H9 (cell line): ENCODE measurements at regions not wholly inside any gene's neighbourhood (a gene's known extent, or its start where the extent isn't known, plus 50 kb on each side); places are given as distances from the start of the nearest gene placed in this dataset.

Source experiments
- DNase-seq: peaks from one replicate; pipeline ENCODE4 v3.0.0-alpha.2; 2017
- H2AFZ ChIP-seq: one replicate; pipeline ENCODE4 v1.6.1; 2013; ENCODE audit warnings: mild to moderate bottlenecking, low read length, control low read depth, moderate library complexity
- H2AK5ac ChIP-seq: 2 replicates; pipeline ENCODE4 v1.6.1; 2013; ENCODE audit warnings: low read length, control low read depth, mixed read lengths; ENCODE audit not compliant: insufficient read length
- H2BK120ac ChIP-seq: one replicate; pipeline ENCODE4 v1.6.1; 2013; ENCODE audit warnings: low read depth, mild to moderate bottlenecking, low read length, control low read depth, inconsistent platforms; ENCODE audit not compliant: poor library complexity, severe bottlenecking
- H2BK12ac ChIP-seq: 2 replicates; pipeline ENCODE4 v1.6.1; 2013; ENCODE audit warnings: low read length, control low read depth, mixed read lengths, low read depth; ENCODE audit not compliant: insufficient read length
- H2BK15ac ChIP-seq: 2 replicates; pipeline ENCODE4 v1.6.1; 2013; ENCODE audit warnings: low read depth, low read length, control low read depth
- H2BK20ac ChIP-seq: one replicate; pipeline ENCODE4 v1.6.1; 2013; ENCODE audit warnings: low read depth, mild to moderate bottlenecking, low read length, control low read depth, inconsistent platforms; ENCODE audit not compliant: poor library complexity, severe bottlenecking
- H2BK5ac ChIP-seq: 2 replicates; pipeline ENCODE4 v1.6.1; 2013; ENCODE audit warnings: low read length, control low read depth, mixed read lengths; ENCODE audit not compliant: insufficient read length
- H3K14ac ChIP-seq: 2 replicates; pipeline ENCODE4 v1.6.1; 2013; ENCODE audit warnings: low read length, control low read depth; ENCODE audit not compliant: insufficient read depth
- H3K18ac ChIP-seq: 2 replicates; pipeline ENCODE4 v1.6.1; 2013; ENCODE audit warnings: low read depth, mild to moderate bottlenecking, mixed read lengths, low read length, control low read depth; ENCODE audit not compliant: insufficient read length
- H3K23ac ChIP-seq: 2 replicates; pipeline ENCODE4 v1.6.1; 2013; ENCODE audit warnings: low read length, control low read depth, mixed read lengths, low read depth; ENCODE audit not compliant: insufficient read length
- H3K23me2 ChIP-seq: 2 replicates; pipeline ENCODE4 v1.6.1; 2013; ENCODE audit warnings: low read depth, mild to moderate bottlenecking, mixed read lengths, low read length, control low read depth; ENCODE audit not compliant: insufficient read length, poor library complexity, severe bottlenecking
- H3K27ac ChIP-seq: 2 replicates; pipeline ENCODE4 v1.5.1; 2013; ENCODE audit warnings: low read length, control low read depth, mixed read lengths, low read depth; ENCODE audit not compliant: insufficient read length
- H3K27me3 ChIP-seq: 2 replicates; pipeline ENCODE4 v1.6.1; 2013; ENCODE audit warnings: low read length, control low read depth, inconsistent platforms; ENCODE audit not compliant: insufficient read depth
- H3K4ac ChIP-seq: 2 replicates; pipeline ENCODE4 v1.6.1; 2013; ENCODE audit warnings: low read depth, mild to moderate bottlenecking, control low read depth, inconsistent platforms, low read length, moderate library complexity
- H3K4me1 ChIP-seq: 2 replicates; pipeline ENCODE4 v1.6.1; 2013; ENCODE audit warnings: low read length, control low read depth, inconsistent platforms; ENCODE audit not compliant: insufficient read depth
- H3K4me2 ChIP-seq: 2 replicates; pipeline ENCODE4 v1.6.1; 2013; ENCODE audit warnings: low read length, control low read depth, mixed read lengths; ENCODE audit not compliant: insufficient read length, insufficient read depth
- H3K56ac ChIP-seq: 2 replicates; pipeline ENCODE4 v1.6.1; 2013; ENCODE audit warnings: low read depth, mild to moderate bottlenecking, mixed read lengths, low read length, control low read depth; ENCODE audit not compliant: insufficient read length
- H3K79me1 ChIP-seq: 2 replicates; pipeline ENCODE4 v1.6.1; 2013; ENCODE audit warnings: low read depth, mild to moderate bottlenecking, moderate library complexity, low read length, control low read depth, inconsistent platforms; ENCODE audit not compliant: insufficient read depth, poor library complexity, severe bottlenecking
- H3K79me2 ChIP-seq: 2 replicates; pipeline ENCODE4 v1.6.1; 2013; ENCODE audit warnings: low read length, control low read depth, inconsistent platforms; ENCODE audit not compliant: insufficient read depth
- H3K9ac ChIP-seq: 2 replicates; pipeline ENCODE4 v1.6.1; 2013; ENCODE audit warnings: low read length, control low read depth, mixed read lengths; ENCODE audit not compliant: insufficient read length; ENCODE audit errors: extremely low read depth
- H3K9me3 ChIP-seq: one replicate; pipeline ENCODE4 v1.6.1; 2013; ENCODE audit warnings: low read depth, low read length, inconsistent platforms; ENCODE audit not compliant: control insufficient read depth
- H3T11ph ChIP-seq: one replicate; pipeline ENCODE4 v1.6.1; 2013; ENCODE audit warnings: mild to moderate bottlenecking, low read length, control low read depth, inconsistent platforms
- H4K20me1 ChIP-seq: one replicate; pipeline ENCODE4 v1.6.1; 2013; ENCODE audit not compliant: control insufficient read depth, insufficient read length, insufficient read depth
- H4K5ac ChIP-seq: 2 replicates; pipeline ENCODE4 v1.6.1; 2013; ENCODE audit warnings: low read depth, mild to moderate bottlenecking, mixed read lengths, low read length, control low read depth; ENCODE audit not compliant: insufficient read length
- H4K8ac ChIP-seq: replicated peaks from 2 replicates; pipeline ENCODE4 v1.6.1; 2013; ENCODE audit warnings: low read length, control low read depth, mixed read lengths, low read depth; ENCODE audit not compliant: insufficient read length
- H4K91ac ChIP-seq: 2 replicates; pipeline ENCODE4 v1.6.1; 2013; ENCODE audit warnings: low read depth, mild to moderate bottlenecking, moderate library complexity, mixed read lengths, low read length, control low read depth; ENCODE audit not compliant: insufficient read length
- H3K27ac Mint-ChIP-seq, 3 experiments: 2 replicates in 2 of 3; 3 replicates in 1 of 3; pipeline ENCODE4 v1.8.0; 2020 to 2021; ENCODE audit warnings: mixed read lengths in 3 of 3, mild to moderate bottlenecking in 1 of 3, moderate library complexity in 1 of 3
- H3K27me3 Mint-ChIP-seq: 2 replicates; pipeline ENCODE4 v1.8.0; 2021; ENCODE audit warnings: low read depth, mild to moderate bottlenecking, moderate library complexity, mixed read lengths
- H3K36me3 Mint-ChIP-seq, 3 experiments: 2 replicates in 2 of 3; 3 replicates in 1 of 3; pipeline ENCODE4 v1.8.0; 2020 to 2021; ENCODE audit warnings: low read depth in 3 of 3, mixed read lengths in 3 of 3; ENCODE audit not compliant: insufficient read depth in 1 of 3
- H3K4me1 Mint-ChIP-seq, 2 experiments: 2 replicates each; pipeline ENCODE4 v1.8.0; 2020; ENCODE audit warnings: mixed read lengths in 2 of 2
- H3K4me3 Mint-ChIP-seq, 2 experiments: 2 replicates in 1 of 2; 3 replicates in 1 of 2; pipeline ENCODE4 v1.8.0; 2020 to 2021; ENCODE audit warnings: mild to moderate bottlenecking in 2 of 2, mixed read lengths in 2 of 2, moderate library complexity in 1 of 2
- H3K9me3 Mint-ChIP-seq, 2 experiments: 2 replicates in 1 of 2; 3 replicates in 1 of 2; pipeline ENCODE4 v1.8.0; 2020; ENCODE audit warnings: mild to moderate bottlenecking in 2 of 2, mixed read lengths in 2 of 2, moderate library complexity in 1 of 2
- WGBS: extraction: QIAGEN DNeasy Blood & Tissue Kit; methylation state at CpG from one replicate; pipeline ENCODE4 v1.1.7; 2013; ENCODE audit warnings: missing lambda C conversion rate, low lambda C conversion rate, mixed read lengths; ENCODE audit not compliant: insufficient read length; ENCODE audit errors: extremely low coverage; 5-methylcytosine and 5-hydroxymethylcytosine counted together
- TF ChIP-seq, protein P1 (sequence below): fragments of 200-600 bp; sonication (generic); conservative IDR thresholded peaks from 3 replicates; pipeline ENCODE4 v1.8.0; 2021; ENCODE audit warnings: antibody characterized with exemption, mild to moderate bottlenecking

DNA sequence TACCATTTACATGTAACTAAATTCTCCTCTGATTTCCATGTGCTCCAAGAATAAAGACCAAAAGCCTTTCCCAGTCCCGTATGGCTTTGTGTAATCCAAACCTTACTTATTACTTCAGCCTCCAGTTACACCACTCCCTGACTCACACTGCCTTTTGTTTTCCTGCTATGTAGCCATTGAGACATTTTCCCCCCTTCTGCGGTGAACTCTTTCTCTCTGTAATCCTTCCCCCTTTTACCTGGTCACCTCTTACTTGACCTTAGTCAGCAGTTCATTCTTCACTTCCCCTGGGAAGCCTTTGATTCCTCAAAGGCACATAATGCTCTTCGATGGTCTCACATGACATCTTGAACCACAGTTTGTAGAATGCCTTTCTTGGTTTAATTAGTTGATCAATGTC, 256.0 kb upstream of the FANCL start:
- Histone ChIP-seq H3K4ac (no peak overlapping the region), H3K4me2 (peak overlapping the region; percentile 40), H3K23ac (no peak overlapping the region), H3K9ac (peak overlapping the region; percentile 26), H3K79me2 (no peaks in the 10 kb centered on the region), H3K23me2 (no peaks in the 10 kb centered on the region), H4K20me1 (no peaks in the 10 kb centered on the region), H3K18ac (no peak overlapping the region), H3K14ac (no peak overlapping the region), H2BK120ac (peak overlapping the region; percentile 23), H4K8ac (no peak overlapping the region), H2BK20ac (no peak overlapping the region), H2AFZ (no peak overlapping the region), H3K56ac (no peak overlapping the region), H2AK5ac (no peak overlapping the region), H3K9me3 (no peaks in the 10 kb centered on the region), H2BK12ac (no peak overlapping the region), H4K5ac (no peak overlapping the region), H4K91ac (no peak overlapping the region), H2BK15ac (no peak overlapping the region), H3T11ph (no peak overlapping the region), H3K79me1 (no peaks in the 10 kb centered on the region), H3K4me1 (peaks cover 17% of the 10 kb centered on the region), H2BK5ac (no peak overlapping the region), H3K27ac (peak overlapping the region; percentile 87), H3K27me3 (no peaks in the 10 kb centered on the region)
- H3K27ac Mint-ChIP-seq, result peak overlapping the region; percentile 89 to 98 (median 97)
- peaks cover 60 to 70% of the 10 kb centered on the region in 2 experiments for H3K4me1 Mint-ChIP-seq
- no peaks in the 10 kb centered on the region for H3K9me3 Mint-ChIP-seq
- peak overlapping the region in 1 of 2 experiments; percentile 33; a peak in 3 of 5 replicates for H3K4me3 Mint-ChIP-seq
- H3K36me3 Mint-ChIP-seq, result no peaks in the 10 kb centered on the region; a peak in 1 of 7 replicates
- no CpG with 5 or more reads among the region's 3 CpGs for WGBS
- TF ChIP-seq, protein P1, sequence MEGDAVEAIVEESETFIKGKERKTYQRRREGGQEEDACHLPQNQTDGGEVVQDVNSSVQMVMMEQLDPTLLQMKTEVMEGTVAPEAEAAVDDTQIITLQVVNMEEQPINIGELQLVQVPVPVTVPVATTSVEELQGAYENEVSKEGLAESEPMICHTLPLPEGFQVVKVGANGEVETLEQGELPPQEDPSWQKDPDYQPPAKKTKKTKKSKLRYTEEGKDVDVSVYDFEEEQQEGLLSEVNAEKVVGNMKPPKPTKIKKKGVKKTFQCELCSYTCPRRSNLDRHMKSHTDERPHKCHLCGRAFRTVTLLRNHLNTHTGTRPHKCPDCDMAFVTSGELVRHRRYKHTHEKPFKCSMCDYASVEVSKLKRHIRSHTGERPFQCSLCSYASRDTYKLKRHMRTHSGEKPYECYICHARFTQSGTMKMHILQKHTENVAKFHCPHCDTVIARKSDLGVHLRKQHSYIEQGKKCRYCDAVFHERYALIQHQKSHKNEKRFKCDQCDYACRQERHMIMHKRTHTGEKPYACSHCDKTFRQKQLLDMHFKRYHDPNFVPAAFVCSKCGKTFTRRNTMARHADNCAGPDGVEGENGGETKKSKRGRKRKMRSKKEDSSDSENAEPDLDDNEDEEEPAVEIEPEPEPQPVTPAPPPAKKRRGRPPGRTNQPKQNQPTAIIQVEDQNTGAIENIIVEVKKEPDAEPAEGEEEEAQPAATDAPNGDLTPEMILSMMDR, result no peak
- H3K27me3 Mint-ChIP-seq, result no peaks in the 10 kb centered on the region
- DNase-seq, result peak; percentile 65
